Body of pancreas (tissue), 4 donors: ENCODE measurements at regions not wholly inside any gene's neighbourhood (a gene's known extent, or its start where the extent isn't known, plus 50 kb on each side); places are given as distances from the start of the nearest gene placed in this dataset.

Source experiments
- ATAC-seq: fragments of 150-250 bp; one replicate; pipeline ENCODE4 v1.9.1; 2016
- DNase-seq, 4 donors: peaks; one replicate each; pipeline ENCODE4 v3.0.0-alpha.2; 2019
- H3K27ac ChIP-seq, 4 donors: fragments of 200-600 bp; sonication (generic); 1 replicate in 3 of 4; 2 replicates in 1 of 4; pipeline versions ENCODE4 v1.5.1 to v1.6.1; 2016 to 2019; ENCODE audit warnings: mild to moderate bottlenecking in 1 of 4, mixed read lengths in 1 of 4, moderate library complexity in 1 of 4
- H3K27me3 ChIP-seq, 2 donors: fragments of 200-600 bp; sonication (generic); one replicate each; pipeline ENCODE4 v1.6.0; 2016; ENCODE audit warnings: mild to moderate bottlenecking in 1 of 2
- H3K36me3 ChIP-seq, 2 donors: fragments of 200-600 bp; sonication (generic); replicated peaks in 1 of 2; 2 replicates each; pipeline ENCODE4 v1.5.1; 2016; ENCODE audit warnings: low read depth in 2 of 2; ENCODE audit not compliant: insufficient read depth in 1 of 2
- H3K4me1 ChIP-seq: fragments of 200-600 bp; sonication (generic); one replicate; pipeline ENCODE4 v1.6.0; 2016
- H3K4me3 ChIP-seq, 2 donors: fragments of 200-600 bp; sonication (generic); 1 replicate in 1 of 2; 2 replicates in 1 of 2; pipeline ENCODE4 v1.5.1; 2016 to 2019
- H3K9me3 ChIP-seq, 3 donors: fragments of 200-600 bp; sonication (generic); 1 replicate in 2 of 3; 2 replicates in 1 of 3; pipeline ENCODE4 v1.5.1; 2016
- CTCF ChIP-seq, 7 experiments: fragments of 450-650 bp in 4 of 7; fragments of 200-600 bp in 3 of 7; sonication (generic) in 3 of 7; IDR thresholded peaks; one replicate each; pipeline ENCODE4 v1.5.1; 2016 to 2019; ENCODE audit warnings: antibody characterized with exemption in 7 of 7
- POLR2A ChIP-seq, 3 donors: fragments of 450-650 bp; IDR thresholded peaks; one replicate each; pipeline ENCODE4 v1.6.1; 2016; ENCODE audit warnings: antibody characterized with exemption in 3 of 3, mild to moderate bottlenecking in 2 of 3
- WGBS, 2 donors: methylation state at CpG; one replicate each; pipeline ENCODE4 v1.1.5; 2017; 5-methylcytosine and 5-hydroxymethylcytosine counted together
- intact Hi-C: fragments of 100-400 bp; cut with DNase I; formaldehyde crosslinking; loops from one replicate; pipeline ENCODE4 v1.15.1; 2023

- ATAC-seq (no peak), DNase-seq (no peak)
- peaks cover 0 to 10% (median 0%) of the 10 kb centered on the region in 3 donors for H3K9me3 ChIP-seq
- no peaks in the 10 kb centered on the region for H3K27me3 ChIP-seq
- H3K4me3 ChIP-seq, result no peak overlapping the region
- no peaks in the 10 kb centered on the region for H3K36me3 ChIP-seq
- TF ChIP-seq CTCF (IDR thresholded peaks at IDR 0.05) (no peak), POLR2A (IDR thresholded peaks at IDR 0.05) (no peak)
- H3K4me1 ChIP-seq, result no peaks in the 10 kb centered on the region
- intact Hi-C loops, result no loop called here
- 62 to 69% methylated on average over 4 of the region's 4 CpGs for WGBS, 2 donors
- H3K27ac ChIP-seq, result no peak overlapping the region
Observed at GRCh38 chr9:118761016-118761790, 608.0 kb downstream of the BRINP1 start.

GRCh38 chr9:118767571-118767970 lies 601.7 kb downstream of the BRINP1 start:
- ATAC-seq (no peak), DNase-seq (no peak)
- Histone ChIP-seq H3K36me3 (no peaks in the 10 kb centered on the region), H3K9me3 (no peaks in the 10 kb centered on the region), H3K4me1 (no peaks in the 10 kb centered on the region), H3K27me3 (no peaks in the 10 kb centered on the region), H3K27ac (no peak overlapping the region), H3K4me3 (no peak overlapping the region)
- intact Hi-C loops, result no loop called here
- WGBS, 2 donors, result 49 to 62% methylated on average over 5 of the region's 5 CpGs
- TF ChIP-seq POLR2A (IDR thresholded peaks at IDR 0.05) (no peak), CTCF (IDR thresholded peaks at IDR 0.05) (no peak)

GRCh38 chr9:118782790-118783463 lies 586.3 kb downstream of the BRINP1 start:
- no peak for DNase-seq
- Histone ChIP-seq H3K27me3 (no peaks in the 10 kb centered on the region), H3K36me3 (no peaks in the 10 kb centered on the region), H3K9me3 (no peaks in the 10 kb centered on the region), H3K27ac (no peak overlapping the region), H3K4me3 (no peak overlapping the region), H3K4me1 (no peaks in the 10 kb centered on the region)
- ATAC-seq, result no peak
- no peak for TF ChIP-seq POLR2A (IDR thresholded peaks at IDR 0.05)
- TF ChIP-seq CTCF (IDR thresholded peaks at IDR 0.05), result no peak
- intact Hi-C loops, result no loop called here
- WGBS, 2 donors, result 52 to 54% methylated on average over 5 of the region's 5 CpGs

GRCh38 chr9:118784033-118784432 lies 585.2 kb downstream of the BRINP1 start:
- Histone ChIP-seq H3K27me3 (no peaks in the 10 kb centered on the region), H3K4me1 (no peaks in the 10 kb centered on the region), H3K9me3 (no peaks in the 10 kb centered on the region), H3K36me3 (no peaks in the 10 kb centered on the region), H3K4me3 (no peak overlapping the region), H3K27ac (no peak overlapping the region)
- DNase-seq (no peak), ATAC-seq (no peak)
- intact Hi-C loops, result no loop called here
- TF ChIP-seq CTCF (IDR thresholded peaks at IDR 0.05), result no peak
- TF ChIP-seq POLR2A (IDR thresholded peaks at IDR 0.05), result no peak
- WGBS, 2 donors, result 67 to 79% methylated on average over 3 of the region's 3 CpGs
